Muscle of arm (tissue), 1 donor: ENCODE measurements at regions not wholly inside any gene's neighbourhood (a gene's known extent, or its start where the extent isn't known, plus 50 kb on each side); places are given as distances from the start of the nearest gene placed in this dataset.

Experiments
- DNase-seq: peaks from one replicate; pipeline ENCODE4 v3.0.0-alpha.2; 2013

- DNase-seq = no peak
Observed at GRCh38 chr7:96484845-96485244, 162.9 kb upstream of the SLC25A13 start.

DNA sequence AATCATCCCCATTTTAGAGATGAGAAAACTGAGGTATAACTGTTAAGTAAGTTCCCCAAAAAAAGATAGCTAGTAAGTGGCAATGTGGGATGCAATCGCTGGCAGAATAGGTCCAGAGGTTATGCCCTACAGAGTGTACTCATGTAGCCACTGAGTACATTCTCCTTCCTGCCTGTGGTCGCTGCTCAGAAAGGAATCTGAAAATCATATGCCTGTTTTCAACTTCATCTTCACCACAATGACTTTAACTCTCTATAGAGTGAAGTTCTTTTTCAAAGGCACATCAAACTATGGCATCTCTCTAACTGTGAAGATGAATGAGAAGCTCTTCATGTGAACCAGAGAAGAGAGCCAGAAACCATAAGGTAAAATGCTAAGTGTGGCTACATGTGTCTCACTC lies 162.2 kb upstream of the SLC25A13 start:
- DNase-seq = no peak

- no peak for DNase-seq
Observed at GRCh38 chr7:96481796-96482195, 159.9 kb upstream of the SLC25A13 start.

GRCh38 chr7:96479015-96479645 lies 157.2 kb upstream of the SLC25A13 start:
- DNase-seq = no peak

DNA sequence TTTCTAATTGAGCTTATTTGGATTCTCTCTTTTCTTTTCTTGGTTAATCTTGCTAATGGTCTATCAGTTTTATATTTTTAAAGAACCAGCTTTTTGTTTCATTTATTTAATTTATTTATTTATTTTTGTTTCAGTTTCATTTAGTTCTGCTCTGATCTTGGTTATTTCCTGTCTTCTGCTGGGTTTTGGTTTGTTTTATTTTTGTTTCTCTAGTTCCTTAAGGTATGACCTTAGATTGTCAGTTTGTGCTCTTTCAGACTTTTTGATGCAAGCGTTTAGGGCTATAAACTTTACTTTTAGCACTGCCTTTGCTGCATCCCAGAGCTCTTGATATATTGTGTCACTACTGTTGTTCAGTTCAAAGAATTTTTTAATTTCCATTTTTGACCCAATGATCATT lies 149.7 kb upstream of the SLC25A13 start:
- DNase-seq = no peak

DNA sequence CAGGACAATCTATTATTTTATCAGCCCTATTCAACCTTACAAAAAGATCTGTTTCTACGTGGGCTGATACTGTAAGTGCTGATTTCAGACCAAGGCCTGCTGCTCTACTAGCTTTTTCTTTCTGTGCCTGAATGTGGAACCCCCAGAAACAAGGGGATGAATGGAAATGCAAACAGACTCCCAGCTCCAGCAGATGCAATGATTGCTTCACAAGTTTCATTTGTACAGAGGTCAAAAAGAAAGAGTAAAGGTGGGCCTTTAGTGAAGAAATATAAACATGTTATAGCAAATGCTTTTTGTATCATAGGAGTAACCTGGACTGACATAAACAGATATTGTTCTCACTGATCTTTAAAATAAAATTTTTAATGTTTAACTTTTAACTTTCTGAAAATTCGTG lies 130.2 kb upstream of the SLC25A13 start:
- DNase-seq = no peak

GRCh38 chr7:96449094-96449493 lies 127.2 kb upstream of the SLC25A13 start:
- no peak for DNase-seq

DNA sequence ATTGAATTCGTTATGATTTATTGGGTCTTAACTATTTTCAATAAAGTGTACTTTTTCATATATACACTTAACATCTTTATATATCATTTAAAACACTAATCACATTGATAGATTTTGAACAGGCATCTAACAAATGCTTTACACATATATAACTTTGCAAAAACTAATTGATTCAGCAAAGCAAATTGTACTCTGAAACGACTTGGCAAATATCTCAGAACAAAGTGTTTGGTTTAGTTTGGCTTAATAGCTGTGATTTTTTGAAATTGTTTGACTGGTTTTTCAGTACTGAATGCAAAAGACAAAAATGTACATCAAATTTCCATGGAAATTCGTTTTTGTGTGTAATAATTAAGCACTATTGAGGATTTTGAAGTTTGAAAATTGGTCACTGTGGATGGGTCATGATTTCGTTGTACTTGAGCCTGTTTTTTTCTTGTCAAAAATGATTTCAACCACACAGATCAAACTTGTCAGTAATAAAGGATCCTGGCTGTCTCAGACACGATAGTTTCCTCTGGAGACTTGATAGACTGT lies 125.3 kb upstream of the SLC25A13 start:
- DNase-seq = no peak

DNA sequence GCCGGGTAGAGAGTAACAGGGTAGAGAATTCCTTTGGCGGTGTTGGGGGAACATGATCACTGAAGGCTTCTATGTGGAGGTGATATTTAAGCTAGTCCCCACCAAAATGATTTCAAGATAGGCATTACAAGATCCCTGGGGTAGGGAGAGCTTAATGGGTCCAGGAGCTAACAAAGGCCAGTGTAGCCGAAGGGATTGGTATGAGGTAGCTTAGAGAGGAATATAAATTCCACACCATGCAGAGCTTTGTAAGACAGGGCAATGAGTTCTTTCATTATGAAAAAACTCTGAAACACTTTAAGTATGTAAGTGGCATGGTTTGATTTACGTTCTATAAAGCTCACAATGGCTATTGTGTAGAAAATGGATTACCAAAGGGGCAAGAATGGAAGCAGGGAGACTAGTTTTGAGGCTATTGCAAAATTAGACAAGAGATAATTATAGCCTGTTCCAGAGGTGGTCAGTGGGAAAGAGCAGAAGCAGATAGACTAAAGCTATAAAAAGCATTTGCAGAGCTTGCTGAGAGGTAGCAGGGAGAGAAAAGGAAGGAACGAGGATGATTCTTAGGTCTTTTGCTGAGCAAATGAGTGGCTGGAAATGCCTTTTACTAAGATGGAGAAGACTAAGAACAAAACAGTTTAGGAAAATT lies 119.7 kb upstream of the SLC25A13 start:
- no peak for DNase-seq

GRCh38 chr7:96440328-96440727 lies 118.4 kb upstream of the SLC25A13 start:
- no peak for DNase-seq

GRCh38 chr7:96436880-96437279 lies 115.0 kb upstream of the SLC25A13 start:
- no peak for DNase-seq

DNA sequence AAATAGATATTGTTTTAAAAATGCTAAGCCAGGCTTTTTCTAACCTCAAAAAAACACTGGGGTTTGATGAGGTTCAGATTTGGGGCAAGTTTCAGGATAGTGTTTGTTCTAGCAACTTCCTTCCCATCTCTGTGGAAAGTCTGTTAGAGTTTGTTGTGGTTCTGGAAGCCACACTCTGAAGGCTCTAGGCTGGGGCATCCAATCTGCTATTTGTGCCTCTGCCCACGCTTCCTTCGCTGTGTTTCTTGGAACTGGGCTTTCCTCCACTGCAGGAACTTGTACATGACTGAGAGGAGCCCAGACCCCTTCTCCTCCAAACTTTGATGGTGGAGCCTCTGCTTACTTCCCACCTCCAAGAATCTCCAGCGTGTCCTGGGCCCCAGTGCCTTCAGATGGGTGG lies 108.5 kb upstream of the SLC25A13 start:
- DNase-seq = no peak

DNA sequence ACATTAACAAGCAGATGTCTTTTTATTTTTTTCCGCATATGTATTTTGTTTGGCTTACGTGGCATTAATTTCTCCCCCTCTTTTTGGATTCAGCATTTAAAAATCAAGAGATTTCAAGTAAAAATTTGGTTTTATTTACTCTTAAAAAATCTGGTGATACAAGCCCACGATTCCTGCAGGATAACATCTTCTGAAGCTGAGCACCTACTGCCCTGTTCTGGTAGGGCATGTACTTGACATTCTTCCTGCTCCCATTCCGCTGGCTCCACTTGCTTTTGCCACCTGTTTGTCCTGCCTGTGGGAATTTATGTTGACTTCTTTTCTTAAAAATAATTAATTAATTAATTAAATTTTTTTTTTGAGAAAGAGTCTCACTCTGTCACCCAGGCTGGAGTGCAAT lies 105.2 kb upstream of the SLC25A13 start:
- no peak for DNase-seq

GRCh38 chr7:96426685-96427084 lies 104.8 kb upstream of the SLC25A13 start:
- DNase-seq = no peak

DNA sequence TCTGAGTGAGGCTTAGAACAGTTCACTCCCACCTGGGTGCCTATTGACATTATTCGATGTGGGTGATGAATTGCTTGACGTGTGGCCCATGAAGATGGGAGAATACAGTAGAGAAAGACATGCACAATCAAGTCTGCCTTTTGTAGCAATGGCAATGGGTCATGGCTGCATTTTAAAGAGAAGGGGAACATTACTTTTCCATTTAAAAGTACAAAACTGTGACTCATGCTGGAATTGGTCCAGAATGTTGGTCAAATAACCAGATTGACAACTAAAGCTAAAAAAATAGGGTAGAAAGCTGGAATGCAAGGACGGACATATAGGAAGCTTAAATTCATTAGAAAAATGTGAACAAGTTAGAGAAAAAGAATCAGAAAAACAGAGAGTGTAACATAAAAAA lies 104.1 kb upstream of the SLC25A13 start:
- DNase-seq = no peak

GRCh38 chr7:96424411-96424810 lies 102.5 kb upstream of the SLC25A13 start:
- no peak for DNase-seq

DNA sequence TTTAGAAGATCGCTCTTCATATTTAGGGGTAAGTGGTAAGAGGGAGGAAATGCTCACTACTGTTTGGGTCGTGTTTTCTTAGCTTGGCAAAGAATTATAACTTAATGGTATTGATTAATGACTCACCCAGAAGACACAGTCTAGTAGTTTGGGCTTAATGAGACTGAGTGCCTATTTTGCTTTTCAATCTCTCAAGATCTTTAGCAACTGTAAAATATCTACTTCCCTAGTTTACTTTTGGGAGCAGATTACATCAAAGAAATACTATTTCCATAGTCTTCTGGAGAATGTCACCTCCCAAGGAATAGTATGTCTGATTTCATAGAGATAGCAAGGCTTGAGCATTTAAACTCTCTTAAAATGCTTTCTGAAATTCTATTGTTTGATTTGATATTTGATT lies 100.5 kb upstream of the SLC25A13 start:
- DNase-seq = no peak

- no peak for DNase-seq
Observed at GRCh38 chr7:96418581-96418980, 96.7 kb upstream of the SLC25A13 start.

DNA sequence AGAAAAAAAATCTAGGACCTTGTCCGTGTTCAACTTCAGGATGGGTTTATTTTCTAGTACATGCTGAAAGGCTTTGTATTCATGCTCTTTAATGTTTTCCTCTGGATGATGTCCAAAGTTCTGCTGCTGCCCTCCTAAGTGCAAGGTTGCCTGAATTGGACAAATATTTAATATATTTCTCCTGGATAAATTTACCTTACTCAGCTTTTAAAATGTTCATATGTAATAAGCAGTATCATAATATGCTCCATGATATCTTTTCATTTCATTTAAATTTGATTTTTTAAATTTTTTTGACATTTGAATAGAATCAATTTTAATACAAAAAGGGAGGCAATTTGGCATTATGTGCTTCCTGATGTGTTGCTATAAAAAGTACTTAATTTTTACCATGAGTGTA lies 95.9 kb upstream of the SLC25A13 start:
- no peak for DNase-seq

- DNase-seq = no peak
Observed at GRCh38 chr7:96416599-96416998, 94.7 kb upstream of the SLC25A13 start.

GRCh38 chr7:96416116-96416515 lies 94.2 kb upstream of the SLC25A13 start:
- DNase-seq = no peak

DNA sequence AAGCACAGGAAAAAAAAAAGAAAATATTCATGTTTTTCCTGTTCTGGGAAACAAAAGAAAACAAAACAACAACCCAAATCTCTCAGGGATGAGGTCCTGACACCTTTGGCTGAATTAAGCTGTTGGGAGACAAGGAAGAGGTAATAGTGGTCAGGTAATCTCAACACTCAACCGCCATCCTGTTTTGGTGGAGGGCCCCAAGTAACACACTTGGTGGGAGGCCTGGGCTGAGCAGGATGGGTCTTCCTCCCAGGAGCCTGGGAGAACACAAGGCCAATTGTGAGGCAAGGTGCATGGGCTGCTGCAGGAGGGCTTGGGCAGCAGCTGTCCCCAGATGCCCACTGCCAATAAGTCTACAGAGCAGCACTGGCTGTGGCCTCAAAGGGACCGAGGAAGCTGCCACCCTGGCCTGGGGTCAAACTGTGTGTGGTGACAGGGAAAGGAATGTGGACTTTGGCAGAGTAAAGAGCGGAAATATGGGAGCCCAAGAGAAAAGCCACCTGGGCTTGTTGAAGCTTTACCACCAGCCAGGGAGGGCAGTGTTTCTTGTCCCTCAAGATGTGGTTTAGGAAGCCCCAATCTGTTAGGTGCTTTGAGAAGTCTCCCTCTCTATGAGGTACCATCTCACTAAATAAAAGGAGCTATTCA lies 93.5 kb upstream of the SLC25A13 start:
- DNase-seq = no peak

- no peak for DNase-seq
Observed at GRCh38 chr7:96414931-96415292, 93.0 kb upstream of the SLC25A13 start.
